Esophagus (tissue), 2 donors: ENCODE measurements at regions not wholly inside any gene's neighbourhood (a gene's known extent, or its start where the extent isn't known, plus 50 kb on each side); places are given as distances from the start of the nearest gene placed in this dataset.

Source experiments
- H3K27ac ChIP-seq, 2 donors: one replicate each; pipeline ENCODE4 v1.5.1; 2013; ENCODE audit warnings: low read depth in 2 of 2, mild to moderate bottlenecking in 2 of 2, inconsistent platforms in 1 of 2, low read length in 1 of 2, moderate library complexity in 1 of 2
- H3K27me3 ChIP-seq, 2 donors: one replicate each; pipeline ENCODE4 v1.6.1; 2013; ENCODE audit warnings: low read length in 2 of 2, control low read depth in 1 of 2, mild to moderate bottlenecking in 1 of 2; ENCODE audit not compliant: insufficient read depth in 2 of 2, control insufficient read depth in 1 of 2
- H3K36me3 ChIP-seq, 2 donors: one replicate each; pipeline ENCODE4 v1.6.1; 2013; ENCODE audit warnings: low read length in 1 of 2; ENCODE audit not compliant: control insufficient read depth in 2 of 2, insufficient read depth in 2 of 2
- H3K4me1 ChIP-seq, 2 donors: one replicate each; pipeline ENCODE4 v1.6.1; 2013; ENCODE audit warnings: low read length in 1 of 2; ENCODE audit not compliant: control insufficient read depth in 2 of 2, insufficient read depth in 2 of 2
- H3K4me3 ChIP-seq, 2 donors: one replicate each; pipeline ENCODE4 v1.5.1; 2013; ENCODE audit warnings: low read length in 2 of 2, mild to moderate bottlenecking in 2 of 2, low read depth in 1 of 2, moderate library complexity in 1 of 2
- H3K9me3 ChIP-seq, 2 donors: one replicate each; pipeline ENCODE4 v1.6.1; 2013; ENCODE audit warnings: mild to moderate bottlenecking in 2 of 2, low read depth in 1 of 2, low read length in 1 of 2, moderate library complexity in 1 of 2; ENCODE audit not compliant: control insufficient read depth in 2 of 2, insufficient read depth in 1 of 2
- WGBS, 2 donors: extraction: QIAGEN DNeasy Blood & Tissue Kit; methylation state at CpG; one replicate each; pipeline ENCODE4 v1.1.7; 2013; 5-methylcytosine and 5-hydroxymethylcytosine counted together
- donor health status: healthy with polysubstance abuse.
- donor health status: Bipolar disorder and iron deficiency.

- 68 to 74% methylated on average over 6 of the region's 6 CpGs for WGBS, 2 donors
- Histone ChIP-seq H3K27ac (no peak overlapping the region), H3K9me3 (peaks cover 0 to 2% of the 10 kb centered on the region in 2 donors), H3K36me3 (no peaks in the 10 kb centered on the region), H3K27me3 (no peaks in the 10 kb centered on the region), H3K4me1 (peaks cover 0 to 2% of the 10 kb centered on the region in 2 donors), H3K4me3 (no peak overlapping the region)
These were observed 478.5 kb upstream of the PODXL start for GRCh38 chr7:132034748-132035416.

GRCh38 chr7:132030883-132031282 is 474.5 kb upstream of the PODXL start:
- H3K9me3 ChIP-seq = peaks cover 0 to 2% of the 10 kb centered on the region in 2 donors
- peaks cover 0 to 2% of the 10 kb centered on the region in 2 donors for H3K4me1 ChIP-seq
- H3K27ac ChIP-seq = no peak overlapping the region
- H3K4me3 ChIP-seq = no peak overlapping the region
- no peaks in the 10 kb centered on the region for H3K36me3 ChIP-seq
- H3K27me3 ChIP-seq = no peaks in the 10 kb centered on the region
- whole genome bisulfite sequencing, 2 donors = 42 to 57% methylated on average over 2 of the region's 2 CpGs

- peaks cover 0 to 2% of the 10 kb centered on the region in 2 donors for H3K9me3 ChIP-seq
- H3K4me3 ChIP-seq = no peak overlapping the region
- no peaks in the 10 kb centered on the region for H3K27me3 ChIP-seq
- peaks cover 0 to 2% of the 10 kb centered on the region in 2 donors for H3K4me1 ChIP-seq
- H3K36me3 ChIP-seq = no peaks in the 10 kb centered on the region
- no peak overlapping the region for H3K27ac ChIP-seq
- WGBS, 2 donors = 20 to 32% methylated on average over 3 of the region's 3 CpGs
These were observed 473.7 kb upstream of the PODXL start for GRCh38 chr7:132030086-132030568.

GRCh38 chr7:132029369-132030085 is 473.1 kb upstream of the PODXL start:
- WGBS, 2 donors = 50 to 52% methylated on average over 6 of the region's 6 CpGs
- H3K36me3 ChIP-seq = no peaks in the 10 kb centered on the region
- H3K27ac ChIP-seq = no peak overlapping the region
- H3K4me1 ChIP-seq = peaks cover 0 to 2% of the 10 kb centered on the region in 2 donors
- no peak overlapping the region for H3K4me3 ChIP-seq
- peaks cover 0 to under 1% of the 10 kb centered on the region in 2 donors for H3K9me3 ChIP-seq
- no peaks in the 10 kb centered on the region for H3K27me3 ChIP-seq

GRCh38 chr7:132028144-132028920 is 471.9 kb upstream of the PODXL start:
- Histone ChIP-seq H3K27me3 (no peaks in the 10 kb centered on the region), H3K4me3 (no peak overlapping the region), H3K4me1 (peaks cover 0 to 2% of the 10 kb centered on the region in 2 donors), H3K9me3 (no peaks in the 10 kb centered on the region), H3K36me3 (no peaks in the 10 kb centered on the region), H3K27ac (no peak overlapping the region)
- WGBS, 2 donors = 63 to 75% methylated on average over 7 of the region's 7 CpGs

- no peaks in the 10 kb centered on the region for H3K4me1 ChIP-seq
- 45 to 60% methylated on average over 6 of the region's 6 CpGs for WGBS, 2 donors
These were observed 467.9 kb upstream of the PODXL start for GRCh38 chr7:132024290-132024689.

DNA sequence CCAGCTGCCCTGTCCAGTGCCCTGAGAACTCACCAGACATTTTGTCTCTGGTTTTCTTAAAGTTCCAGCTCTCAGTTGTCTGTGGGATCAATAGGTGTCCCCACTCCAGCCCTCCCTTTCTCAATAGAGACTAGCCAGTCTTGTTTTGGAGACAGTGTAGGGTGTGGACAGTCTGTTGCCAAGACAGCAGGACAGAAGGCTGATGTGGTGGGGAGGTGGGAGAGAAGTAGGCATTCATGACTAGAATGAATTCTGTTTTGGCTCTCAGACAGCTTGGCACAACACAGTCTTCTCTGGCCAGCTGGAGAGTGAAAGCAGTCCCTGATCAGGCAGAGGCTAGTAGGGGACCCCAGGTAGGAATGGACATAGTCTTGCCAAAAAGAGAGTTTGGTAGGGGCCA is 467.0 kb upstream of the PODXL start:
- Histone ChIP-seq H3K4me3 (no peak overlapping the region), H3K27ac (no peak overlapping the region), H3K9me3 (no peaks in the 10 kb centered on the region), H3K4me1 (no peaks in the 10 kb centered on the region), H3K27me3 (no peaks in the 10 kb centered on the region), H3K36me3 (no peaks in the 10 kb centered on the region)

More at GRCh38 chr7:132024290-132024689, 467.9 kb upstream of the PODXL start:
- H3K4me3 ChIP-seq = no peak overlapping the region
- no peaks in the 10 kb centered on the region for H3K27me3 ChIP-seq
- H3K27ac ChIP-seq = no peak overlapping the region
- no peaks in the 10 kb centered on the region for H3K9me3 ChIP-seq
- no peaks in the 10 kb centered on the region for H3K36me3 ChIP-seq

GRCh38 chr7:132022188-132022587 is 465.8 kb upstream of the PODXL start:
- Histone ChIP-seq H3K27ac (no peak overlapping the region), H3K4me1 (no peaks in the 10 kb centered on the region), H3K36me3 (no peaks in the 10 kb centered on the region), H3K4me3 (no peak overlapping the region), H3K27me3 (no peaks in the 10 kb centered on the region), H3K9me3 (no peaks in the 10 kb centered on the region)
- WGBS, 2 donors = 53 to 81% methylated on average over 1 of the region's 1 CpG

GRCh38 chr7:132019703-132020102 is 463.3 kb upstream of the PODXL start:
- Histone ChIP-seq H3K27ac (no peak overlapping the region), H3K4me3 (no peak overlapping the region), H3K9me3 (no peaks in the 10 kb centered on the region), H3K27me3 (no peaks in the 10 kb centered on the region), H3K36me3 (no peaks in the 10 kb centered on the region), H3K4me1 (no peaks in the 10 kb centered on the region)
- 43 to 53% methylated on average over 1 of the region's 1 CpG for WGBS, 2 donors
